HEK293T (cell line): ENCODE measurements at regions not wholly inside any gene's neighbourhood (a gene's known extent, or its start where the extent isn't known, plus 50 kb on each side); places are given as distances from the start of the nearest gene placed in this dataset.

Experiments
- ARNT ChIP-seq: fragments of 450-650 bp; IDR thresholded peaks from 2 replicates; pipeline ENCODE4 v1.6.1; 2017; ENCODE audit warnings: mild to moderate bottlenecking
- BHLHE40 ChIP-seq: fragments of 450-650 bp; IDR thresholded peaks from 2 replicates; pipeline ENCODE4 v1.6.1; 2016; ENCODE audit warnings: mild to moderate bottlenecking, moderate library complexity, borderline replicate concordance
- ELF4 ChIP-seq: fragments of 450-650 bp; IDR thresholded peaks from 2 replicates; pipeline ENCODE4 v1.6.1; 2017; ENCODE audit warnings: antibody characterized with exemption
- FOXA1 ChIP-seq: fragments of 450-650 bp; IDR thresholded peaks from 2 replicates; pipeline ENCODE4 v1.6.1; 2016; ENCODE audit warnings: mild to moderate bottlenecking
- FOXM1 ChIP-seq: fragments of 450-650 bp; IDR thresholded peaks from 2 replicates; pipeline ENCODE4 v1.6.1; 2017; ENCODE audit warnings: mild to moderate bottlenecking, borderline replicate concordance
- NFRKB ChIP-seq: fragments of 450-650 bp; IDR thresholded peaks from 2 replicates; pipeline ENCODE4 v1.6.1; 2016; ENCODE audit warnings: mild to moderate bottlenecking, moderate library complexity
- SP1 ChIP-seq: fragments of 450-650 bp; IDR thresholded peaks from 2 replicates; pipeline ENCODE4 v1.6.1; 2017
- SUZ12 ChIP-seq: fragments of 450-650 bp; IDR thresholded peaks from 2 replicates; pipeline ENCODE4 v1.6.1; 2016; ENCODE audit warnings: mild to moderate bottlenecking
- ZNF384 ChIP-seq: fragments of 450-650 bp; IDR thresholded peaks from 2 replicates; pipeline ENCODE4 v1.6.1; 2016
- TF ChIP-seq, protein P1 (sequence below): fragments of 450-650 bp; IDR thresholded peaks from 2 replicates; pipeline ENCODE4 v1.6.1; 2016

DNA sequence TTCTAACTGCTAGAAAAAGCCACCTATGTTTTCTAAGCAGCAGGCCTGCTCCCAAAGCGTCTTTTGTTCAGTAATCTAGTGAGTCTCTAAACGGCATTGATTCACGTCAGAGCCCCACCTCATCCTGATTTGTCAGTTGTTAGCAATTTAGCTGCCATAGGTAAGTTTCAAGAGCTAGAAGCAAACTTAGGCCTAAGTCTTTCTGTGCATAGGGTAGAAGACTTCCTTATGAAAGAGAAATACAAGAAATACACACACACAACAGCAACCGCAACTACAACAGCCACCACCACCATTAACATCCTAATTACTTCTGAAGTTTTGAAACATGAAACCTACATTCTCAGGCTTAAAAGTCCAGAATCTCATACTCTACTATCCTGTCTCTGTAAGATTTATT, 531.1 kb upstream of the SPANXN1 start:
- TF ChIP-seq BHLHE40 = no peak
- no peak for TF ChIP-seq FOXM1
- no peak for TF ChIP-seq ZNF384
- no peak for TF ChIP-seq SUZ12
- no peak for TF ChIP-seq ARNT
- TF ChIP-seq SP1 = no peak
- no peak for TF ChIP-seq FOXA1
- no peak for TF ChIP-seq NFRKB
- no peak for TF ChIP-seq ELF4
- TF ChIP-seq, protein P1, sequence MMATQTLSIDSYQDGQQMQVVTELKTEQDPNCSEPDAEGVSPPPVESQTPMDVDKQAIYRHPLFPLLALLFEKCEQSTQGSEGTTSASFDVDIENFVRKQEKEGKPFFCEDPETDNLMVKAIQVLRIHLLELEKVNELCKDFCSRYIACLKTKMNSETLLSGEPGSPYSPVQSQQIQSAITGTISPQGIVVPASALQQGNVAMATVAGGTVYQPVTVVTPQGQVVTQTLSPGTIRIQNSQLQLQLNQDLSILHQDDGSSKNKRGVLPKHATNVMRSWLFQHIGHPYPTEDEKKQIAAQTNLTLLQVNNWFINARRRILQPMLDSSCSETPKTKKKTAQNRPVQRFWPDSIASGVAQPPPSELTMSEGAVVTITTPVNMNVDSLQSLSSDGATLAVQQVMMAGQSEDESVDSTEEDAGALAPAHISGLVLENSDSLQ = no peak
